ENCODE measurements at regions not wholly inside any gene's neighbourhood (a gene's known extent, or its start where the extent isn't known, plus 50 kb on each side); places are given as distances from the start of the nearest gene placed in this dataset.

GRCh38 chr1:222224156-222224555, 323.7 kb downstream of the HHIPL2 start:
- Histone ChIP-seq H3K36me3 (ENCODE audit: control insufficient read depth in 2 of 2, insufficient read depth in 1 of 2, low read length in 2 of 2) (no peaks in the 10 kb centered on the region), H3K4me1 (ENCODE audit: control insufficient read depth, insufficient read depth, low read length) (no peaks in the 10 kb centered on the region), H3K4me3 (ENCODE audit: low read depth, low read length) (no peak overlapping the region), H3K9me3 (ENCODE audit: control insufficient read depth, insufficient read depth, low read depth, low read length) (no peaks in the 10 kb centered on the region), H3K27ac (ENCODE audit: extremely low read depth, low read depth, low read length) (no peak overlapping the region)
- ChIA-PET POLR2A (no interaction called here), CTCF (no interaction called here)
- TF ChIP-seq ZBTB6 (tag by site-specific recombination; IDR thresholded peaks at IDR 0.05) (no peak), ZXDB (tag by site-specific recombination; IDR thresholded peaks at IDR 0.05) (no peak), ZNF561 (tag by site-specific recombination; IDR thresholded peaks at IDR 0.05; ENCODE audit: borderline replicate concordance) (no peak), ZNF140 (tag by site-specific recombination; IDR thresholded peaks at IDR 0.05) (no peak), ZNF677 (tag by site-specific recombination; IDR thresholded peaks at IDR 0.05) (no peak), ZNF202 (tag by site-specific recombination; IDR thresholded peaks at IDR 0.05; ENCODE audit: borderline replicate concordance) (no peak), GLIS1 (tag by site-specific recombination; IDR thresholded peaks at IDR 0.05) (no peak), ZNF214 (tag by site-specific recombination; IDR thresholded peaks at IDR 0.05; ENCODE audit: borderline replicate concordance) (no peak), ZNF830 (tag by site-specific recombination; IDR thresholded peaks at IDR 0.05; ENCODE audit: low read depth) (no peak), ZBTB17 (tag by site-specific recombination; IDR thresholded peaks at IDR 0.05) (no peak), ZNF391 (tag by site-specific recombination; IDR thresholded peaks at IDR 0.05; ENCODE audit: borderline replicate concordance, low read depth) (no peak)

- no peaks in the 10 kb centered on the region for H3K36me3 ChIP-seq (ENCODE audit: control insufficient read depth in 2 of 2, insufficient read depth in 1 of 2, low read length in 2 of 2)
- CTCF ChIA-PET = no interaction called here
- H3K9me3 ChIP-seq (ENCODE audit: control insufficient read depth, insufficient read depth, low read depth, low read length) = no peaks in the 10 kb centered on the region
- POLR2A ChIA-PET = no interaction called here
- no peaks in the 10 kb centered on the region for H3K4me1 ChIP-seq (ENCODE audit: control insufficient read depth, insufficient read depth, low read length)
- no peak overlapping the region for H3K27ac ChIP-seq (ENCODE audit: extremely low read depth, low read depth, low read length)
- H3K4me3 ChIP-seq (ENCODE audit: low read depth, low read length) = no peak overlapping the region
- no peak for TF ChIP-seq ZNF843 (tag by site-specific recombination; IDR thresholded peaks at IDR 0.05)
These were observed 324.9 kb downstream of the HHIPL2 start for GRCh38 chr1:222223010-222223409.

- Histone ChIP-seq H3K27ac (ENCODE audit: extremely low read depth, low read depth, low read length) (no peak overlapping the region), H3K9me3 (ENCODE audit: control insufficient read depth, insufficient read depth, low read depth, low read length) (no peaks in the 10 kb centered on the region), H3K36me3 (ENCODE audit: control insufficient read depth in 2 of 2, insufficient read depth in 1 of 2, low read length in 2 of 2) (no peaks in the 10 kb centered on the region), H3K4me1 (ENCODE audit: control insufficient read depth, insufficient read depth, low read length) (no peaks in the 10 kb centered on the region), H3K4me3 (ENCODE audit: low read depth, low read length) (no peak overlapping the region)
- no peak for TF ChIP-seq ZNF596 (tag by site-specific recombination; IDR thresholded peaks at IDR 0.05)
- no peak for TF ChIP-seq ZBTB10 (tag by site-specific recombination; IDR thresholded peaks at IDR 0.05)
- TF ChIP-seq ZNF692 (tag by site-specific recombination; IDR thresholded peaks at IDR 0.05) = no peak
- no peak for TF ChIP-seq ZNF677 (tag by site-specific recombination; IDR thresholded peaks at IDR 0.05)
- TF ChIP-seq ZNF302 (tag by site-specific recombination; IDR thresholded peaks at IDR 0.05; ENCODE audit: low read depth) = no peak
- TF ChIP-seq SCRT2 (tag by site-specific recombination; IDR thresholded peaks at IDR 0.05) = no peak
- CTCF ChIA-PET = no interaction called here
- POLR2A ChIA-PET = no interaction called here
These were observed 331.6 kb downstream of the HHIPL2 start for GRCh38 chr1:222216255-222216754.

Measured in HEK293 (cell line).